Transverse colon (tissue), 4 donors: ENCODE measurements at regions not wholly inside any gene's neighbourhood (a gene's known extent, or its start where the extent isn't known, plus 50 kb on each side); places are given as distances from the start of the nearest gene placed in this dataset.

Experiments
- CTCF ChIP-seq, 5 experiments: fragments of 200-600 bp in 3 of 5; fragments of 450-650 bp in 2 of 5; sonication (generic) in 3 of 5; IDR thresholded peaks; 1 replicate in 2 of 5; 2 replicates in 3 of 5; pipeline ENCODE4 v1.5.1; 2016 to 2017; ENCODE audit warnings: antibody characterized with exemption in 5 of 5, inconsistent platforms in 3 of 5, mild to moderate bottlenecking in 2 of 5, moderate library complexity in 1 of 5
- POLR2A ChIP-seq: fragments of 450-650 bp; IDR thresholded peaks from one replicate; pipeline ENCODE4 v1.6.1; 2016; ENCODE audit warnings: antibody characterized with exemption, mild to moderate bottlenecking, moderate library complexity
- POLR2AphosphoS5 ChIP-seq, 3 donors: sonication (generic); formaldehyde crosslinking; IDR thresholded peaks; one replicate each; pipeline ENCODE4 v1.6.1; 2016; ENCODE audit warnings: antibody characterized with exemption in 3 of 3

- TF ChIP-seq CTCF (IDR thresholded peaks at IDR 0.05), result no peak
- TF ChIP-seq POLR2AphosphoS5 (IDR thresholded peaks at IDR 0.05), result no peak
- no peak for TF ChIP-seq POLR2A
Observed at GRCh38 chr6:9610620-9611415, 804.1 kb downstream of the TFAP2A start.
